ENCODE measurements at regions not wholly inside any gene's neighbourhood (a gene's known extent, or its start where the extent isn't known, plus 50 kb on each side); places are given as distances from the start of the nearest gene placed in this dataset.

GRCh38 chr4:115171220-115171619 is 57.8 kb upstream of the NDST4 start:
- DNase-seq (ENCODE audit: low read depth): no peak
- no peak overlapping the region for H3K4me3 ChIP-seq (ENCODE audit: low read length)
- TF ChIP-seq CTCF (conservative IDR thresholded peaks at IDR 0.05; ENCODE audit: low read depth, low read length): no peak

GRCh38 chr4:115165503-115165902 is 52.1 kb upstream of the NDST4 start:
- no peak overlapping the region for H3K4me3 ChIP-seq (ENCODE audit: low read length)
- DNase-seq (ENCODE audit: low read depth): no peak
- TF ChIP-seq CTCF (conservative IDR thresholded peaks at IDR 0.05; ENCODE audit: low read depth, low read length): no peak

All from retinal pigment epithelial cell (primary cell).